ENCODE measurements at regions not wholly inside any gene's neighbourhood (a gene's known extent, or its start where the extent isn't known, plus 50 kb on each side); places are given as distances from the start of the nearest gene placed in this dataset.

DNA sequence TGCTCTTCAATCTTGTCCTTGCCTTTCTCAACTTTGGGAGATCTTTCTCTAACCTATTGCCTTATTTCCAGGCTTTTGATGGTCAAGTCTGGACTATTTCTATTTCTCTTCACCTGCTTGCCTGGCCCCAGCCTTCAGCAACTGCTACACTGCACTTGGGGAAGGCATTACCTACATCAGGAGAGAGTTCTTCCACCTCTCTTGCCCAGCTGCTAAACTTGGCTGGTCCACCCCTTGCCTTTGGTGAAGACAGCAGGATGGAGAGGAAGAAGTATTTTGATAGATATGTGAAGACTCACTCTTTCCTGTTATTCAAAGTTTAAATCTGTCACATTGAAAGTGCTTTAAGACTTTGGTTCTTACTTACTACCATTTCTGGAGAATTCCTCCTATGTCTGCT, 574.8 kb downstream of the ZPLD1 start:
- TF ChIP-seq GTF2F1 (IDR thresholded peaks at IDR 0.05; ENCODE audit: borderline replicate concordance, low read depth, low read length) (no peak), TBP (IDR thresholded peaks at IDR 0.05; ENCODE audit: low read depth, low read length) (no peak), ASH2L (IDR thresholded peaks at IDR 0.05; ENCODE audit: low read length) (no peak), EGR1 (IDR thresholded peaks at IDR 0.05; ENCODE audit: borderline replicate concordance, low read depth, low read length) (no peak), KDM4A (IDR thresholded peaks at IDR 0.05; ENCODE audit: low read depth, low read length, severe bottlenecking) (no peak), RNF2 (IDR thresholded peaks at IDR 0.05; ENCODE audit: borderline replicate concordance, low read depth, low read length, missing control alignments, poor library complexity, severe bottlenecking) (no peak), PHF8 (conservative IDR thresholded peaks at IDR 0.05; ENCODE audit: low read depth, low read length) (no peak), CHD2 (IDR thresholded peaks at IDR 0.05; ENCODE audit: low read length) (no peak), ZNF274 (IDR thresholded peaks at IDR 0.05; ENCODE audit: borderline replicate concordance, extremely low read depth, low read length) (no peak), TEAD4 (IDR thresholded peaks at IDR 0.05; ENCODE audit: low read depth, low read length) (no peak), JUN (IDR thresholded peaks at IDR 0.05; ENCODE audit: low read depth, low read length) (no peak)
- FAIRE-seq (no peak), DNase-seq (ENCODE audit: low read depth in 1 of 2, low spot score in 2 of 2) (no peak)
- Histone ChIP-seq H3K4me3 (ENCODE audit: extremely low read depth in 1 of 4, insufficient read depth in 2 of 4, low read depth in 3 of 4, low read length in 4 of 4) (no peak overlapping the region), H3K56ac (replicated peaks; ENCODE audit: insufficient read length, low read depth, low read length) (no peak overlapping the region), H3K79me2 (ENCODE audit: control insufficient read depth in 1 of 2, insufficient read depth in 2 of 2, low read length in 2 of 2) (no peaks in the 10 kb centered on the region), H3K18ac (ENCODE audit: extremely low read depth, low read length) (peak overlapping the region; percentile 24; the same call in 1 of the 2 replicates), H4K5ac (ENCODE audit: insufficient read length, low read depth, low read length) (no peak overlapping the region), H3K14ac (ENCODE audit: insufficient read length) (no peak overlapping the region), H4K91ac (replicated peaks; ENCODE audit: insufficient read length, low read length) (no peak overlapping the region), H3K27ac (ENCODE audit: low read depth, low read length) (no peak overlapping the region), H4K20me1 (replicated peaks in 1 of 2; ENCODE audit: control insufficient read depth in 1 of 2, insufficient read depth in 2 of 2, low read length in 2 of 2) (no peaks in the 10 kb centered on the region), H2BK5ac (ENCODE audit: low read depth, low read length) (no peak overlapping the region), H3K27me3 (replicated peaks in 1 of 4; ENCODE audit: control insufficient read depth in 3 of 4, extremely low read depth in 1 of 4, insufficient read depth in 3 of 4, low read length in 3 of 4) (no peaks in the 10 kb centered on the region), H2BK12ac (ENCODE audit: low read depth, low read length) (peak overlapping the region; percentile 20; the same call in 1 of the 2 replicates), H3K23me2 (ENCODE audit: low read depth, low read length) (no peaks in the 10 kb centered on the region), H2BK15ac (ENCODE audit: low read length) (no peak overlapping the region), H2BK20ac (ENCODE audit: low read length) (no peak overlapping the region), H3K36me3 (ENCODE audit: control insufficient read depth in 2 of 4, insufficient read depth in 4 of 4, low read length in 3 of 4) (no peaks in the 10 kb centered on the region; a peak in 1 of 8 replicates), H3K9ac (replicated peaks in 1 of 4; ENCODE audit: extremely low read depth in 1 of 4, low read depth in 3 of 4, low read length in 3 of 4) (no peak overlapping the region), H2AK5ac (ENCODE audit: low read depth, low read length) (no peak overlapping the region), H3K79me1 (ENCODE audit: low read depth, low read length) (no peaks in the 10 kb centered on the region), H3K9me3 (ENCODE audit: insufficient read depth in 2 of 2, low read depth in 1 of 2, low read length in 1 of 2) (peaks cover 5 to 7% of the 10 kb centered on the region in 2 experiments; a peak in 1 of 4 replicates), H3K4me1 (replicated peaks in 1 of 4; ENCODE audit: control insufficient read depth in 3 of 4, insufficient read depth in 4 of 4, low read length in 3 of 4) (peaks cover 0 to 6% (median 2%) of the 10 kb centered on the region in 4 experiments; a peak in 2 of 7 replicates), H2BK120ac (replicated peaks; ENCODE audit: low read depth, low read length) (no peak overlapping the region), H3K4me2 (ENCODE audit: insufficient read depth in 1 of 2, low read depth in 2 of 2, low read length in 2 of 2) (peak overlapping the region in 1 of 2 experiments; percentile 36; a peak in 2 of 4 replicates), H4K8ac (ENCODE audit: extremely low read depth, insufficient read depth, low read length) (no peak overlapping the region), H2AFZ (ENCODE audit: low read length) (no peak overlapping the region), H3K4ac (replicated peaks; ENCODE audit: insufficient read length, low read depth, low read length) (no peak overlapping the region), H3K23ac (ENCODE audit: insufficient read length) (no peak overlapping the region)
- CTCF ChIA-PET (ENCODE audit: partially characterized antibody) = no interaction called here
- POLR2A ChIA-PET (ENCODE audit: partially characterized antibody) = no interaction called here
